ENCODE measurements at regions not wholly inside any gene's neighbourhood (a gene's known extent, or its start where the extent isn't known, plus 50 kb on each side); places are given as distances from the start of the nearest gene placed in this dataset.

- DNase-seq (no peak), ATAC-seq (ENCODE audit: low read depth) (no peak)
- H3K27ac ChIP-seq (ENCODE audit: insufficient read depth, low read length): no peak overlapping the region
- H4K8ac ChIP-seq (ENCODE audit: low read depth in 2 of 2, low read length in 2 of 2): no peak overlapping the region
- no peak overlapping the region for H4K5ac ChIP-seq (ENCODE audit: low read depth, low read length)
- H4K91ac ChIP-seq (ENCODE audit: insufficient read depth, low read depth, low read length): no peak overlapping the region
- H3K4me2 ChIP-seq (ENCODE audit: low read depth, low read length): no peak overlapping the region
- no peak overlapping the region for H2BK5ac ChIP-seq (ENCODE audit: low read depth, low read length, poor library complexity, severe bottlenecking)
- TF ChIP-seq POLR2A (IDR thresholded peaks at IDR 0.05; ENCODE audit: low read depth, low read length): no peak
- no peak for TF ChIP-seq CHD1 (IDR thresholded peaks at IDR 0.05; ENCODE audit: low read depth, low read length)
- TF ChIP-seq RCOR1 (IDR thresholded peaks at IDR 0.05; ENCODE audit: insufficient replicate concordance, low read length): no peak
- no peak for TF ChIP-seq NFE2L2 (IDR thresholded peaks at IDR 0.05; ENCODE audit: low read depth, low read length)
- H2AFZ ChIP-seq (replicated peaks; ENCODE audit: low read length, poor library complexity): peak overlapping the region; percentile 41
- intact Hi-C loops (cut with micrococcal nuclease): no loop called here
- no TSS peak for BruUV-seq (replicated peaks)
- H3K36me3 ChIP-seq (ENCODE audit: control insufficient read depth, insufficient read depth, low read length): no peaks in the 10 kb centered on the region
- no peak overlapping the region for H3K14ac ChIP-seq (replicated peaks; ENCODE audit: low read depth, low read length)
- whole genome bisulfite sequencing, 2 experiments (ENCODE audit: extremely low coverage in 2 of 2, insufficient read length in 1 of 2): no CpG with 5 or more reads among the region's 11 CpGs
- no peaks in the 10 kb centered on the region for H3K79me1 ChIP-seq (ENCODE audit: low read depth in 1 of 2, low read length in 2 of 2)
- no peak overlapping the region for H3K23ac ChIP-seq (ENCODE audit: low read depth, low read length)
- H2AK5ac ChIP-seq (ENCODE audit: low read depth, low read length): no peak overlapping the region
- no peaks in the 10 kb centered on the region for H4K20me1 ChIP-seq (ENCODE audit: insufficient read depth, low read length)
- ChIA-PET CTCF (no interaction called here), POLR2A (ENCODE audit: unreplicated experiment) (no interaction called here)
- H2BK15ac ChIP-seq (ENCODE audit: low read depth, low read length): no peak overlapping the region
- dilution Hi-C loops (cut with HindIII; ENCODE audit: low sequenced_read_pairs, unreplicated experiment): no loop called here
- no peak overlapping the region for H3K9ac ChIP-seq (ENCODE audit: low read depth, low read length)
- H3K18ac ChIP-seq (ENCODE audit: low read depth, low read length): no peak overlapping the region
- in situ Hi-C loops (cut with MboI; ENCODE audit: low sequenced_read_pairs): no loop called here
- peaks cover 4% of the 10 kb centered on the region; the same call in 1 of the 2 replicates for H3K4me1 ChIP-seq (ENCODE audit: control insufficient read depth, insufficient read depth, low read length)
- no peak overlapping the region for H2AK9ac ChIP-seq (replicated peaks; ENCODE audit: low read depth, low read length, poor library complexity)
- no peak overlapping the region for H3K4me3 ChIP-seq (ENCODE audit: insufficient read depth, low read depth, low read length)
- no peak overlapping the region for H2BK20ac ChIP-seq (ENCODE audit: low read depth, low read length)
- H3K56ac ChIP-seq (ENCODE audit: extremely low read depth, insufficient read depth, low read length): no peak overlapping the region
- H3K4ac ChIP-seq (ENCODE audit: low read depth, low read length): no peak overlapping the region
- no peaks in the 10 kb centered on the region for H3K9me3 ChIP-seq (ENCODE audit: control insufficient read depth, insufficient read depth, low read length)
- H3K9me1 ChIP-seq (ENCODE audit: insufficient read depth, low read length): peaks cover 9% of the 10 kb centered on the region; the same call in 1 of the 2 replicates
- H3K27me3 ChIP-seq (ENCODE audit: control insufficient read depth, insufficient read depth, low read length): no peaks in the 10 kb centered on the region
- H2BK120ac ChIP-seq (ENCODE audit: low read depth, low read length): no peak overlapping the region
Measured at GRCh38 chr14:88931321-88932110, 107.1 kb downstream of the TTC8 start.

Data from IMR-90 (cell line).